Astrocyte of the cerebellum (primary cell): ENCODE measurements at regions not wholly inside any gene's neighbourhood (a gene's known extent, or its start where the extent isn't known, plus 50 kb on each side); places are given as distances from the start of the nearest gene placed in this dataset.

Source experiments
- DNase-seq: peaks from one replicate; pipeline ENCODE4 v3.0.0-alpha.2; 2011; ENCODE audit warnings: low read depth
- H3K4me3 ChIP-seq: 2 replicates; pipeline ENCODE4 v1.5.1; 2011; ENCODE audit warnings: mild to moderate bottlenecking, low read depth, low read length, moderate library complexity
- in situ Hi-C: cut with HindIII; loops from 2 replicates; pipeline ENCODE4 v1.10.0; 2017; ENCODE audit warnings: low sequenced_read_pairs
- TF ChIP-seq, protein P1 (sequence below): IDR thresholded peaks from 2 replicates; pipeline ENCODE4 v1.5.1; 2012; ENCODE audit warnings: low read length, low read depth, moderate library complexity, mild to moderate bottlenecking; ENCODE audit errors: missing control alignments

DNA sequence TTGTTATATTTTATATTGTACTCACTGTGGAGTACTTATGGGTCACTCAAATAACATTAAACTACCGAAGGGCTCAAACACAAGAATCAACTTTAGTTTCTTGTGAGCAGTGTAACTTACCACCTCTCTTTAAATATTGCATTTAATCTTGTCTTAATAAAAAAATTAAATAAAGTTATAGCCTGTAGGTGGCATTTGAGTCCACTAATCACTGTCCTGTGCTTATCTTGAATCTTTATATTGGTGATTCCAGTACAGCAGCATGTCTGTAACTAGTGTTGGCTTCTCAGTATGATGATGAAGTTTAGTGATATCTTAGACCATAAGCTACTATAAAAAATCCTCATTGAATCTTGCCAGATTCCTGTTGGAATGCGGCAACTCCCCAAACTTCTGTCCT is 313.8 kb downstream of the FAM170A start:
- no peak overlapping the region for H3K4me3 ChIP-seq
- in situ Hi-C loops: no loop called here
- DNase-seq: peak; percentile 6
- TF ChIP-seq, protein P1, sequence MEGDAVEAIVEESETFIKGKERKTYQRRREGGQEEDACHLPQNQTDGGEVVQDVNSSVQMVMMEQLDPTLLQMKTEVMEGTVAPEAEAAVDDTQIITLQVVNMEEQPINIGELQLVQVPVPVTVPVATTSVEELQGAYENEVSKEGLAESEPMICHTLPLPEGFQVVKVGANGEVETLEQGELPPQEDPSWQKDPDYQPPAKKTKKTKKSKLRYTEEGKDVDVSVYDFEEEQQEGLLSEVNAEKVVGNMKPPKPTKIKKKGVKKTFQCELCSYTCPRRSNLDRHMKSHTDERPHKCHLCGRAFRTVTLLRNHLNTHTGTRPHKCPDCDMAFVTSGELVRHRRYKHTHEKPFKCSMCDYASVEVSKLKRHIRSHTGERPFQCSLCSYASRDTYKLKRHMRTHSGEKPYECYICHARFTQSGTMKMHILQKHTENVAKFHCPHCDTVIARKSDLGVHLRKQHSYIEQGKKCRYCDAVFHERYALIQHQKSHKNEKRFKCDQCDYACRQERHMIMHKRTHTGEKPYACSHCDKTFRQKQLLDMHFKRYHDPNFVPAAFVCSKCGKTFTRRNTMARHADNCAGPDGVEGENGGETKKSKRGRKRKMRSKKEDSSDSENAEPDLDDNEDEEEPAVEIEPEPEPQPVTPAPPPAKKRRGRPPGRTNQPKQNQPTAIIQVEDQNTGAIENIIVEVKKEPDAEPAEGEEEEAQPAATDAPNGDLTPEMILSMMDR: no peak

GRCh38 chr5:119945691-119946090 is 316.3 kb downstream of the FAM170A start:
- no peak overlapping the region for H3K4me3 ChIP-seq
- TF ChIP-seq, protein P1: no peak
- peak; percentile 6 for DNase-seq
- in situ Hi-C loops: no loop called here

DNA sequence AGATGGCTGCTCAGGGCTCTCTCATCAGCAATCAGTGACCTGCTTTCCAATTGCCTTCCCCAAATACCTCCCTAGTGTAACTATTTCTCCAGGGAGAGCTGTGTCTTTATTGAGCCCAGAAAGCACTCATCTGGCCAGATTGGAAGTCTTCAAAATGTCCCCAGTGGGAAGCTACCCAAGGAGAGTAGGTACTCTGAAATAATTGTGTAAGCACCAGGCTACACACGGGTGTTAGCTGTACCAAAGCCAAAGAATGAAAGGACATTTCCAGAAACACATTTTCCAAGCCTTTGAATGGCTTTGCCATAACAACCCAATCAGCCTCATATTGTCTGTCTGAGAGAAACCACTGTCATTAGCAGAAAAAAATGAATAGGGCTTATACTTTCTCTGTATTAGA is 318.8 kb downstream of the FAM170A start:
- TF ChIP-seq, protein P1: no peak
- in situ Hi-C loops: no loop called here
- H3K4me3 ChIP-seq: no peak overlapping the region
- DNase-seq: no peak

GRCh38 chr5:119949426-119949999 is 320.2 kb downstream of the FAM170A start:
- TF ChIP-seq, protein P1: no peak
- no peak for DNase-seq
- in situ Hi-C loops: no loop called here
- H3K4me3 ChIP-seq: no peak overlapping the region

DNA sequence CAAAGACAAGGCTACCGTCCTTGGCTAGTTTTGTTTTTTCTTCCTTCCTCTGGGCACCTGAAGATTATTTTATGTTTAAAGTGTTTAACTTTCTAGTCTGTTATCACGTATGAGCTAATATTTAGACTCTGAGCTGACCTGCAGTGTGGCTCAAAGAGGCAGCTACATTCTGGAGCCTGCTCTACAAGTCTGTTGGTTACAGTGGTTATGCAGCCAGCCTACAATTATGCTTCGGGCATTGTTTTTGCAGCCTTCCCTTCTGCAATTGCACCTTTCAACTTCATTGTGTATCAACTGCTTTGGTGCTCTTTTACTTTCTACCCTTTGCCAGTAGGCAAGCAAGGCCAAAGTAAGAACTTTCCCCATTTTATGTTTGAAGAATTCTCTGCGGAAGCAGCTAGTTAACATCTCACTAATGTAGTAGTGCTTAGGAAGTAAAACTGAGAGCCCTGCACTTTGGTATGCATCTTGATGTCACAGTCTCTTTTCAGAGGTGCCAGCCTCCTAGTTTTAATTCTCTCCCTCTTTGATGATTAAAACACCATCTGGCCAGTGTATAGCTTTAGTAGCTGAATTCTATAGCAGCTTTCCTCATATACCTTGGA is 322.1 kb downstream of the FAM170A start:
- in situ Hi-C loops: no loop called here
- no peak for DNase-seq
- H3K4me3 ChIP-seq: no peak overlapping the region
- TF ChIP-seq, protein P1: no peak

DNA sequence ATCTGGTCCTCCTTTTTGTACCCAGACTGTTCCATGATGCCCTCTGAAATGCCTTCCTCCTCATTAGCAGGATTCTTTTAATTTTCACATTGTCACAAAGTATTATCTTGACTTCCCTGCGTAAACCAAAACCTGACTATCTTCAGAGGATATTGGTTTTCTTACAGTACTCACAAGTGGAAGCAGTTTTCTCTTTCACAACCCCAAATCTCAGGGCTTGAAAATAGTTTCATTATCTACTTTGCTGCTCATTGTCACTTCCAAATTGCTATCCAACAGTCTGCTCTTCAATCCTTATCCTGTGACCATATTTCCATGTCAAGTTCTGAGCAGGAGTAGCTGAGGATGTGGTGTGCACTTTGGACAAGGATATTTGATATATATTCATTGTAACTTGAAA is 324.1 kb downstream of the FAM170A start:
- in situ Hi-C loops: no loop called here
- DNase-seq: no peak
- no peak overlapping the region for H3K4me3 ChIP-seq
- TF ChIP-seq, protein P1: no peak

- in situ Hi-C loops: no loop called here
- TF ChIP-seq, protein P1: no peak
- DNase-seq: no peak
- no peak overlapping the region for H3K4me3 ChIP-seq
Observed at GRCh38 chr5:119954106-119954505, 324.7 kb downstream of the FAM170A start.
